NCI-H460 (cell line): ENCODE measurements at regions not wholly inside any gene's neighbourhood (a gene's known extent, or its start where the extent isn't known, plus 50 kb on each side); places are given as distances from the start of the nearest gene placed in this dataset.

Experiments used
- DNase-seq: peaks from one replicate; pipeline ENCODE4 v3.0.0-alpha.2; 2016; ENCODE audit warnings: low read depth; ENCODE audit errors: extremely low read depth

- no peak for DNase-seq
Measured at GRCh38 chr18:24862201-24862816, 401.9 kb downstream of the HRH4 start.

- DNase-seq, result no peak
Measured at GRCh38 chr18:24868311-24868710, 407.9 kb downstream of the HRH4 start.

- DNase-seq, result no peak
Measured at GRCh38 chr18:24868760-24869237, 408.4 kb downstream of the HRH4 start.

- DNase-seq, result no peak
Measured at GRCh38 chr18:24869285-24869684, 408.8 kb downstream of the HRH4 start.

GRCh38 chr18:24875286-24875685, 414.8 kb downstream of the HRH4 start:
- DNase-seq, result no peak

GRCh38 chr18:24875777-24876176, 415.3 kb downstream of the HRH4 start:
- no peak for DNase-seq

- DNase-seq, result no peak
Measured at GRCh38 chr18:24876266-24876665, 415.8 kb downstream of the HRH4 start.

GRCh38 chr18:24877066-24877465, 416.6 kb downstream of the HRH4 start:
- DNase-seq, result no peak

GRCh38 chr18:24877546-24877945, 417.1 kb downstream of the HRH4 start:
- no peak for DNase-seq

- peak; percentile 2 for DNase-seq
Measured at GRCh38 chr18:24878289-24878688, 417.9 kb downstream of the HRH4 start.

GRCh38 chr18:24885276-24885675, 424.8 kb downstream of the HRH4 start:
- no peak for DNase-seq

GRCh38 chr18:24894880-24895279, 434.4 kb downstream of the HRH4 start:
- DNase-seq, result no peak

- DNase-seq, result no peak
Measured at GRCh38 chr18:24897461-24897860, 437.0 kb downstream of the HRH4 start.

- DNase-seq, result no peak
Measured at GRCh38 chr18:24910221-24910620, 441.7 kb downstream of the ZNF521 start.

- DNase-seq, result no peak
Measured at GRCh38 chr18:24913507-24914170, 438.3 kb downstream of the ZNF521 start.

GRCh38 chr18:24914171-24914525, 437.8 kb downstream of the ZNF521 start:
- DNase-seq, result no peak

- no peak for DNase-seq
Measured at GRCh38 chr18:24914685-24915084, 437.3 kb downstream of the ZNF521 start.

- DNase-seq, result no peak
Measured at GRCh38 chr18:24915547-24915946, 436.4 kb downstream of the ZNF521 start.

- DNase-seq, result no peak
Measured at GRCh38 chr18:24917767-24918166, 434.2 kb downstream of the ZNF521 start.

GRCh38 chr18:24918257-24918656, 433.7 kb downstream of the ZNF521 start:
- no peak for DNase-seq

- DNase-seq, result no peak
Measured at GRCh38 chr18:24919181-24919797, 432.7 kb downstream of the ZNF521 start.

- DNase-seq, result no peak
Measured at GRCh38 chr18:24922491-24922890, 429.5 kb downstream of the ZNF521 start.
